NCI-H2029 treated with DMSO at 0.1 percent for 48 hours (cell line): ENCODE measurements at regions not wholly inside any gene's neighbourhood (a gene's known extent, or its start where the extent isn't known, plus 50 kb on each side); places are given as distances from the start of the nearest gene placed in this dataset.

ENCODE experiments used
- DNase-seq: peaks from one replicate; lab custom pipeline; 2025; lab: John Stamatoyannopoulos, UW

DNA sequence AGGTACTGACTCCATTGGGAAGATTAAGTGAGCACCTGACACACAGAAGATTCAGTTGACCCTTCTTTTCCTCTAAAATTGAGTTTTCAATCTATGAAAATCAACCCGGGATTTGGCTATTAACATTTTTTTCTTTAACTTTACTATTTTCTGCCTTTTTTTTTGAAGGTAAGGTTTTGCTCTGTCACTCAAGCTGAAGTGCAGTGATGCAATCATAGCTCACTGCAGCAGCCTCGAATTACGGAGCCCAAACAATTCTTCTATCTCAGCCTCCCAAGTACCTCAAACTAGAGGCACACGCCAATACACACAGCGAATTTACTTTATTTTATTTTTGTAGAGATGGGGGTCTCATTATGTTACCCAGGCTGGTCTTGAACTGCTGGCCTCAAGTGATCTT, 1029.5 kb downstream of the MCTP2 start:
- DNase-seq: no peak

DNA sequence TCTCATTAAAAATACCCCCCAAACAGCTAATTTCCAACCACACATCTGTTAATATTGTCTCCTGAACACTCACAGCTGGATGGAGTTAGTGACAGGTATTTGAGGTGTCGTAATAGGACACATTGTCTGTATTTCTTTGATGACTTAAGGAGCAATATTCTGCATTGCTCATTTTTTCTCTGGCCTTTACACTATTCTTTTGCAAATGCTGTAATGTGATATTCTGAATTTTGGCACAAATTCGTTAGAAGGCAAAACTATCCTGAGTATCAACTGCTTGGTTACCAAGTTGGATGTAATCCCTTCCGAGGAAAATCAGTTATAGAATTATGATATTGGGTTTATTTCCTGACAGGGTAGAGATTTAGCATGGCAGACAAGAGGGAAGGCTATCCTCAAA, 1030.2 kb downstream of the MCTP2 start:
- DNase-seq: no peak

DNA sequence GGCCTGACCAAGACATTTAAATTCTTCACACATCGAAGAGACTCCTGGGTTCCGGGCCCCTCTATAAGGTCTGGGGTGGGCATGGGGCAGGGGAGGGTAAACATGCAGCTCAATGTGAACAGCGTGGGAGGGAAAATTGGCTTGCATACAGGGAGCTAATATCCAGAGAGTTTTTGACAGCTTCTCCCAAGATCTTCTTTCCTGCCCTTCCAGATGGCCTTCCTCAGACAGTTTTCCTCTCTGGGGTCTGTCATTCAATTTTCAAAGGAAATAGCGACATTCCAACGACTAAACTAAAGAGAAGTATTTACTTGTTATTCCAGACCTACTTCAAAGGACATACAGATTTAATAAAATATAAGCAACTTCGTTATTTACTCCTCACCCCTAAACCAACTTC, 1030.6 kb downstream of the MCTP2 start:
- no peak for DNase-seq

DNA sequence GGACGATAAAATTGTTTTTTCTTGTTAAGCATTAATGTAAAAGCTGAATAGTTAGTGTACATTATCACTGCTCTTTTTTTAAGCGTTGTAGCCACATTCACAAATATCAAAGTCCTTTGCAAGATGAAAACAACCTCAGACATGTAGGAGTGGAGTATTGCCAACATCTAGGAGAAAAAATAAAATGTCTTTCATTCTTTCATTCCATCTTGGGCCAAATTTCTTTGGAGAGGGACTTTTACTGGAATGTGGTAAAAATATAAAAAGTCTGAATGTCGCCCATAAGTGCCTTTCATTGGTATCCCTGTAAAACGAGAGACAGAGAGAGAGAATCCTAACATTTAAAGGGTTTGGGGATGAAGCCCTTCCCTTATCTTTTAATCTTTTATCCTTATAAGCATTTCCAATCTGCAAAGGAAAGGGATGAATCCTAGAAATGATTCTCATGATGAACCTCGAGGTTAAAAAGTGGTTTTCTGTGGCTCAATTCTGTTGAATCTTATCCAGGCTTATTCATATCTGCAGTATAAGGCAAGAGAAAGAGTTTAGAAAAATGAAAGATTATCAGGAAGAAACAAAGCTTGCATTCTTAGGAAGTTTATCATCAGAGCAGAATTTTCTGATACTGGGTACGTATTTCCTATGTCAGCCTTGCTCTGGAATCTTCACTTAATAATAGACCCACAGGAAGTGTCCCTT, 1031.7 kb downstream of the MCTP2 start:
- DNase-seq: no peak

DNA sequence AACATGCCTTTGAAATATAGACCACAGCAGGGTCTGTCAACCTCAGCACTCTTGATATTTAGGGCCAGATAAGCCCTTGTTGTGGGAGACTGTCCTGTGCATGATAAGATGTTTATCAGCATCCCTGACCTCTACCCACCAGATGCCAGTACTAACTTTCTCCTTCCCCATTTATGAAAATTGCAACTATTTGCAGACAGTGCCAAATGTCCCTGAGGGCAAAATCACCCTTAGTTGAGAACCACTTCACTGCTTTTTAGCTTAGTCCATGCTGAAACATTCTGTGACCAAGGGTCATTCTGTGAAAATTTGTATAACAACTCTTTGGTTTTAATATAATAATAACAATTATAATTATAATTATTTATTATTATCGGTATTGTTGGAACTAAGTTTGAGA, 1032.4 kb downstream of the MCTP2 start:
- no peak for DNase-seq

DNA sequence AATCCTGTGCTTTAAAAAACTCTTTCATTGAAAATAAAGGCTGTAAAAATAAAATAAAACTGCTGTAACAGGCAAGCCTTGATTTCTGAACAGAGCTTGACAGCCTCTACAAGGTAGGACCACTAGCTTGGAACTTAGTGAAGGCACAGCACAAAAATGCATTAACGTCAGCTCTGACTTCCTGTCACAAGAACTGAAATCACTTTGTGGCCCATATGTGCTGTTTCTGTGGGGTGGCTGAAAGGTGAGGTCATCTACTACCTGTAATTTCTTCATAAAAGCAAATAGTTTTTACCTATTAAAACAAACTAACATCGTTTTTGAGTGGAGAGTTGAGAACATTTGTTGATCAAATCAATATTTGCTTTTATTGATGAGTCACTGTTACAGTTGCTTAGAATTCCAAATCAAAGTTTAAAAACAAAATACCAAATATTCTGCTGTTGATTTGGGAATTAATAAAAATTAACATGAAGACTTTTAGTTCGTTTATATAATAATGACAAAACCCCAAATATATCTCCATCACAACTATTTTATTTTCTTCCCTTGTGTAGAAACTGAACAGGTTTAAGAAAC, 1034.1 kb downstream of the MCTP2 start:
- DNase-seq: no peak

DNA sequence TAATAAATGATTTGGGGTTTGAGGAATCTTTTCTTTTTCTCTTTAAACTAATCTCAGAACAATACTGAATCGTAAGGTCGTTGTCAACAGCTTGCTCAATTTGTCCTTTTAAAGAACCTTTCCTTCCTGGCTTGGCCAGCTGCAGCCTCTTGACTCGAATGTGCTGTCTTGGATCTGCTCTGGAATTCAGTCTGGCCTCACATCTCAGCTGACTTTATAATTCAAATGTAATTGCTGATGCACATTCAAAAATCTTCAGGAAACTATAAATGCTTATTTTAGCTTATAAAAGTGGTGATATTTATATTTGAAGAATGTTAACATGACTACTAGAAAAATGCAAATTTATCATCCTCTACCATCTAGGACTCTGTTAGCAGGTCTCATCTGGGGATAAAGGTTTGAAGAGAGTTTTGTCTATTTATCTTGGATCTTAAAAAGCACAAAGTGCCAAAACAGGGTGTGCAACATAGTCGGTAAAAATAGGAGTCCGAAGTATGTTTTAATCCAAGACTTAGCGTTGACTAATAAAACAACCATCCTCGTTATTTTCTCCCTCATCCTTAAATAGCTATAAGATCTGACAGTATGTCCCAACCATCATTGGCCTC, 1035.2 kb downstream of the MCTP2 start:
- no peak for DNase-seq

DNA sequence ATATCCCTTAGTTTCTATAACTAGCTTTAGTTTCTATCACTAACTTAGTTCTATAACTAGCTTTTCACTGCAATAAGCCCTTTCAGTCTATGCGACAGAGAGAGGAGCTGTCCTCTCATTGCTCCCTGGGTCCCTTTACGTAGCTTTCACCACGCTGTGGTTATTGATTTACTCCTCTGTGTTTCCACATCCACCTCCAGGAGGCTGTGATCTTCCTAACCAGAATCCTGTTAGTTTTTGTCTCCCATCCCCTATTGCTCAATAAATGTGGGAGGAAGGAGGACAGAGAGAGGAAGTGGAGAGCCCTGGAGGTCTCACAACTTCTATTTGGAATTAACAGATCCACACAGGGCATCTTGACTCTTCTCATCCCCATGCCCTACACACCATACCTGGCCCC, 1036.1 kb downstream of the MCTP2 start:
- DNase-seq: no peak

DNA sequence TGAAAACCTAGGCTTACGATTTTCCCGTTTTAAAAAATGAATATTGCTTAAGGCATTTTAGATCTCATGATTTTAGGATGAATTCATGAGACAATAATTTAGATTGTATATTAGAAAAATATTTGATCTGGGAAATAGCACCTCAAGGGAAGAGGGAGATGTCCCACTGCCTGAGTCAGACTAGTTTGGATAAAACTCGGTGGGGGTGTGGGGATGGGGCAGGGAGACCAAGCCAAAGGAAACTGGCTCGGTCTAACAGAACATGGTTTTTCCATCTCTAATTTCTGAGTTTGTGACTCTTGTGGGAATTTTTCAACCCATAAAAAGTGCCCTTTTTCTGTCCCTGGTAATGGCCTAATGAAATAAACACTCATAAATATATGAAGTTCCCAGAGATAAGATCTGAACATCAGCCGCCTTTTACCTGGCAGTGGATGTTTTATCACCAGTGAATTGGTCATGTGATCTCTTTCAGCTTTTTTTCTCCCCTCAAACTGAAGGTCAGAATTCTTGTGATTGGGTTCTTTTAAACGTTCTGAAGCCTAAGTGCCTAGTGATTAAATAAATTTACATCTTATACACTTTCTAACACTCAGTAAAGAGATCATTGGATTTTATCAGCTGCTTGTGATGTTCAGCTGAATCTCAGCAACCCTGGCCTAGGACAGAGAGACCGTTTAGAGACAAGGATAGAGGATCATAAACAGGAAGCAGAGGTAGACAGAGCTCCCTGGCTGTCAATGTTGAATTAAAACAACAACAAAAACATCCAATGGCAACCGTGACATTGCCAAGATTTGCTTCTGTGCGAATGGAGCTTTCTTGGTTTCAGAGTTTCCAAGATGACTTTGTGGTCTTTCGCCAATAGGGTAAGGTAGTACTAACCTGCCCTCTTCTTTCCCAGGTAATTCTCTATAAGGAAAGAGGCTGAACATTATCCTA, 1038.2 kb downstream of the MCTP2 start:
- DNase-seq: no peak

DNA sequence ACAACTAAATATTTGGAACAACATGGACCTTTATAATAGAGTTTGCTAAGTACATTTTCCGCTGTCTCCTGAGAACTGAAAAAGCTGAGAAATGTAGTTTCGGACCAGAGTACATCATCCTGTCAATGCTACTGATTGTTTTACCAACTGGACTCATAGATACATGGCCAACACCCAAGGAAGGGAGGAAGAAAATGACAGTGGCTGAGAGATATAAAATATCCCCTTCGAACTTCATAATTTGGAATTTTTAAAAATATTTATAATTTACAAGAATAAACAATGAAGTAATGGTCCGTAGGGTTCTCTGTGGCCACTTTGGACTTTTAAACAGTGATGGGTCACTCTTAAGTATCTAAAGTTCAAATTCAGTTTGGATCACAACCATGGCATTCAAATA, 1042.7 kb downstream of the MCTP2 start:
- no peak for DNase-seq

DNA sequence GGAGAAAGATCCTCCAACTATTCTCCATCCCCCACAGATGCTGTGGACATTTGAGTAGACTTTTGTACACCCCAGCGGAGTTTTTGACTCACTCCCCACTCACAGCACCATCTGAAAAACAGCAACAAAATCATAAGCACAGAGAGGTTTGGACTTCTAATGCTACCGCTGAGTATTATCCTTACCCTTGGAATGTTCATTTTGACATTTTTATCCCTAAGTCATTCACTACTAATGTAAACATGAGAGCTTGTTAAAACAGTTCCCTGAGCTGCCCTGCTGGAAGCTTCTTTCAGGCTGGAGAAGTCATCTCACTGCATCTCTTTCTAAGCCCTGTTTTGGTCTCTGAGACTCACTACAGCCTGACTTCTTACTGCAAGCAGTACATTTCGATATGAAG, 1045.9 kb downstream of the MCTP2 start:
- DNase-seq: no peak

DNA sequence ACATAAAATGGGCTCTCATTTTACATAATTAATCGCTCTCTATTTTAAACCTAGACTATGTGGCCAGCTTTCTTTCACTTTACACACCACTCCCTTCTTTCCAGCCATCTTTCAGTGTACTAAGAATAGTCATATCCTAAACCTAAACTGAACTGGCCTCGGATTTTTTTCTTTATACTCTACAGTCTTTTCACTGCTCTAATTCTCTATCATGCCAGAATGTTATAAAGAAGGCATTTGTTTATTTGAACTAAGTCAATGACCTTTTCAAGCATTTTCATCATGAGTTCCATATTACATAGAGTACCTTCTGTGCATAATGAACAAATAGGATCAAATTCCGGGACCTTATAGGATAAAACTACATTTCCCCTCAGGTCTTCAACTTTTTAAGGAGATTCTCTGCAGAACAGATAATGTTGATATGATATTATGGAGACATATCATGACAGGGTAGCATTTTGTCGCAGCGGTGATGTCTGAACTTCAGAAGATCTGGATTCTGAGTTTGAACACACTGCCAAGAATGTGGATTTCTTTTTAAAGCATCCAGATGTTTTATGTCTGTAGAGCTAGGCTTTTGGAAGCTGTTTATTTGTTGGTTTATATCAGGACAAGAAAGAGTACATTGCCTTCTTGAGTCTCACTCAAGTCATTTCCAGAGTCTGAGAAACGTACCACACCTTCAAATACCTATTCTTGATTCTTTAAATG, 1047.3 kb downstream of the MCTP2 start:
- no peak for DNase-seq

DNA sequence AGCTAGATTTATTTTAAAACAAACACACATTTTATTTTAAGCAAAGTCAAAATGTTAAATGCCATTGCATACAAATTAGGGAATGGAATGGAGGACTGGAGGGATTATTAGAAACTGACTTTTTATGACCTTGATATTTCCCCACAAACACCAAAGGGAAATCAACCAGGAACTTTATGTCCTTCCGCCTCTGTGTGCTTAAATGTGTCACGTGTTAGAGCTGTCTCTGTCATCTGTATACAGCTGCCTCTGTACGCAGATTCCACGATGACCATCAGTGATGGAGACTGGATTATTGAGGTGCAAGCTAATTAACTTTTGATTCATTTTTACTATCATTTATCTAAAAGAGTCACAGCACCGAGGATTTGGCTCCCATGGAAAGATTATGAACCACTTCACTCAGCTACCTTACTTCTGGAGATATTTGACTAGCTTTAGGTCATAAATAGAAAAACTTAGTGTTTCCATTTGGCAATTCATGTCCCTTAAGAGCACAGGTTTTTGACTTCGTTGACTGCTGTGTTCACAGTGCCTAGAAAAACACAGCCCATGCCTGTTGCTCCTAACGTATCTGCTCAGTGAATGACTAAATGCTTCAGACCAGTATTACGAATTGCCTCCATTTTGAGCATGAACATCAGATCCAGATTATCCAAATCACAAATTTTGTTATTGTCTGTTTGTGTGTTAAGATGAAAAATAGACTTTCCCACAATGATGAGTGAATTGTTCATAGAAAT, 1048.1 kb downstream of the MCTP2 start:
- DNase-seq: no peak

DNA sequence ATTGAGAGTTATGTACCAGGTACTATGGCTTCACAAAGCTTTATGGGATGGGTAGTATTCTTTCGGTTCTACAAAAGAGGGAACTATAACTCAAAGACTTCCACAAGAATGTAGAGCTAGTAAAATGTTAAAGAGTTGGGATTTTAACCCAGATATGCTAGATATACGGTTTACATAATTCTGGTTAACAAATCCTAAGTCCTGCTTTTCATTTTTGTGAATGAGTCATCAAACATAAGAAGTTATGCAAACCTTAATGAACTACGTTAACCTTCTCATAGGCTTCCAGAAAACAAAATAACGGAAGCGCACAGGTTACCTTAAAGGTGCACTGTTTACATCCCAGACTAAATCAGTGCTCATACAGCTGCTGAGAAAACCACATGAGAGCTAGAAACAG, 1049.3 kb downstream of the MCTP2 start:
- no peak for DNase-seq

DNA sequence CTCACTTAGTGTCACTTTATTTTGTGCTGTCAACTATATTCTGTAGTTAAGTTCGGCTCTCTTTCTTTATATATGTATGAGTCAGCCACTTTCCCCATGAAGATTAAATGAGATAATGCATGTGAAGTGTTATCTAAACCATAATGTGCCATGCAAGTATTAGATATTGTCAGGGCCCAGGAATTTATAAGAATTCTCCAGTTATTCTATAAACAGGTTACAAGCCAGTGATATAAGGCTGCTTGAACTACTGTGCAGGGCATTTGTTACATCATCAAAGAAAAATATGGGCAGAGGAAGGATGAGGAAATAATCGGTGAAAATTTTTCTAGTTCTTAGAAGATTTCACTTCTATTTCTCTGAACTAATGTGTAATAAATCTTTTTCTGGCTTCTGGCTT, 1049.0 kb upstream of the NR2F2 start:
- DNase-seq: no peak

DNA sequence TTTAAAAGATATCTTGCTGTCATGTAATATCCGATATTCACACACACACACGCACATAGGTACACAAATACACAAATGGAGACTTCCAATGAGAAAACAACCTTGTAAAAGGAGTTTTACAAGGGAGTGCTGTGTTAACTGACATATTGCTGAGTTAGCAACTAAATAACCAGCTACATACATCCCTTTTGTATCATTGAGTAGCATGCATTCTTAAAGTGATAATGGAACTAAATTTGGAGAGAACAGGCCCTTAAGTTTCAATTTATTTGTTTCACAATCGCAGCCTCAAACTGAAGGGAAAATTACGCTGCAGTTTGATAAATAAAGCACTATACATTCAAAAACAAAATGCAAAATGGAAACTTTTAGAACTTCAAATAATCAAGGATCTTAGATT, 1046.0 kb upstream of the NR2F2 start:
- no peak for DNase-seq

DNA sequence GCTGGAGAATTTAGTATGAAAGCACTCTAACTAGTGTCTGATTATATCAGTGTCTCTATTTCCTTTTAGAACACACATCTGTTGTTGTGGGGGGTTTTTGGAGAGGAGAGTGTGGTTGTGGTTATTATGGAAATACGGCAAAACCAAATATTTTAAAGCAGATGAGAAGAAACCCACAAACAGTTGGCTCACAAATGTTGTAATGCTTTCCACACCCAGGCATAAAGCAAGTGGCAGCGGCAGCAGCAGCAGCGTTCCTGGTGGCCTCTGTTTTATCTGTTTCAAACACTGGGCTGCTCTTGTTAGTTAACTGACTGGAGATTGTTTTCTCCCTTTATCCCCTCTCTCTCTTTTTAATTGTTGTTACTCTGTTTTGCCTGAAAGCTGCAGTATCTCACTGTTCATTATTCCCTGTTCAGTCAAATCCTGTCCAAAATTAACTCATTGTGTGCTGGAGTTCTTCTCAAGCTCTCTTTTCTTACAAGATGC, 1045.5 kb upstream of the NR2F2 start:
- DNase-seq: no peak

DNA sequence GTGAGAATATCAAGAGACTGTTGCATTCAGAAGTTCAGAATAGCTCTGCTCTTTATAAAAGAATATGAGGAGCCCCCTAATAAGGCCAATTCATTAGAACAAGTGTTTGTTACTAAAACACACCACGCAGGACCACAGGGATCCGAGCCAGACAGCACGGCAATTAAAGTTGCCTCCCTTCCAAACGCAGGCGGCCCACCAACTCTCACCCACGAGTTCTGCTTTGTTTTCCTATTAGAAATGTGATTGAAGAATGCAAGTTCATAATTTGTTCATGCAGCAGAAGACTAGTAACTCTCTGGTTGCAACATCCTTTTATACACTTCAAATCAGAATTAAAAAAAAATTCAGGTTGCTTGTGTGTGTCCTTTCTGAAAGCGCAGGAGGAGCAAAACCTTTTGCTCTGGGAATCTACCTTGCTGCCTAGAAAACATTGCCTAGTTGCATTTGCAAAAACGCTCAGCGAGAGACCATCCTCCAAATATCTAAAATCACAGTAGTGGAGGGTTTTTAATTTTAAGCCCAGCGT, 1044.1 kb upstream of the NR2F2 start:
- no peak for DNase-seq

DNA sequence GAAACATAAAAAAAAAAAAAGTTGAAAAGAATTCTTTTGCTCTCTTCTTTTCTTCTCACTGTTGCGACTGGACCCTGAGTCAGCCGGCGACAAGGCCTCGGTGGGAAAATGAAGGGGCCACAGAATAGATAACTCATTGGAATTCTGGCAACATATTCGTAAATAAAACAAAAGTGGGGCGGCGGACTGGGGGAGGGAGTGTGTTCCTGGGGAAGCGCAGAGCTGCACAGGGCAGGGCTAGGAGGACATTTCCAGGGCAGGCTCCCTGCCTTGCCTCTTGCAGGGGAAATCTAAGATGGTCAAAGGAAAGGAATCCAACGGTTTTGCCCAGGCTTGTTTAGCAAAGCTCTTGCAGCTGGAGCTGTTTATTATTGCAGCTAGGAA, 1042.8 kb upstream of the NR2F2 start:
- DNase-seq: no peak

DNA sequence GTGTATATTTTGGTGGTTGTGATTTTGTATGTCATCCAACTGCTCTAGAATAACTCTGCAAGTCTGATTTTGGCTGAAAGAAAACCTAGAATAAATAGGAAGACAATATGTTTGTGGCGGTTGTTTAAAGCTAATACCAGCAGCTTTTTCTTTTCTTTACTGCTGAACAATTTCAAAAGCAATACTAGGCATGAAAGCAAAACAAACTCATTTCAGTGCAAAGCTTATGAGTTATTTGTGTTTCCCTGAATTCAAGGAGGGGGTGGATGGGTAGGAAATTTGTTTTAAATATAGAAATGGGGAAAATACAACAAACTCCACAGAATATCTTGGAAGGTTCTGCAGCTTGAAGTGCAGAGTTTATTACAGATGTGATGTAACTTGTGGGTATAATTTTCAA, 1041.9 kb upstream of the NR2F2 start:
- DNase-seq: no peak
